SKM-1 (cell line): ENCODE measurements at regions not wholly inside any gene's neighbourhood (a gene's known extent, or its start where the extent isn't known, plus 50 kb on each side); places are given as distances from the start of the nearest gene placed in this dataset.

Source experiments
- DNase-seq: peaks from one replicate; lab custom pipeline; 2025; ENCODE audit not compliant: unreplicated experiment; lab: John Stamatoyannopoulos, UW

DNA sequence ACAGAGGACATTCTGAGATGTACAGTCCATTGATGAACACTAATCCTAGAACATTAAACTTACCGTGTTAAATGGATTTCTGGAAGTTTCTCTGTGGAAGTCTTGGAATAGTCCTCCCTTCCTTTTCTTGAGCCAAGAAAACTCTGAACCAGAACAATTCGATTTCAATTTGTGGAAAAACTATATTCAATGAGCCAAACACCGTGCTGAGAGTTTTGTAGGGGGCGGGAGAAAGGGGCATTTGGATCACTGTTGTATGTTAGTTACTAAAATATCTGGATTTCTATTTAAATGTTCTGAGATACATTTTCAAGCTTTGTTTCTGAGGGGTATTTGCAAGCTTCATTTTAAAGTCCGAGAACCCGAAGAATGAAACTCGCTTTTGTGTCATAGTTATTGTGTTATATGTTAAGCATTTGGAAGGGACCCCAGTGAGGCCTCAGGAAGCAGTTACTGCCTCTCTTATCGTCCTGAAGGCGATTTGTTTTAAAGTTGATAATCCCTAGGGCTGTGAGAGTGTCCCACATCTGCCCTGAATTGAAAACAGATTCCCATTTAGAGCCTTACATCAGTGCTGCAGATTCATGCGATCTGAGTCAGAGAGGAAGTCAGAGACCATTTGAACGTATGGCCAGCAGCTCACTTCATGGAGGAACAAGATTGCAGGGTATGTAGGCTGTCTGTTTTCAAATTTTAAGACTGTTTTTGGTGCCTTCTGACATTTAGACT is 70.8 kb upstream of the SASH1 start:
- DNase-seq: no peak

DNA sequence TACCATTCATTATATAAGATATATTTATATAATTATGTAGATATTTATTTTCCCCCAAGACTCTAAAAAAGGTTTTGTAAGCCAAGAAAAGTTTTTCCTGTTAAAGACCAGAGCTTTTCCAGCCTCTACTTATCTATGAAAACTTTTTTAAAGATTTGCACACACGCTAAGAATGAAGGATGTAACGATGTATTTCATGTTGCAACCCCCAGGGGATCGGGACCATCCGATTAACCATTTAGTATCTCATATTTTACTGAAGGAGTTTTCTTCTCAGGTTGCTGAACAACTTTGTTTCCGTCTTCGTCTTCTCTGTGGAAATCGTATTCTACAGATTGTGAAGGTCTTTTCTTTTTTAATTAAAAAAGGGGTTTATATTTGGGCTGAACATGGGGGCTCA is 70.0 kb upstream of the SASH1 start:
- DNase-seq: no peak

GRCh38 chr6:148273962-148274752 is 68.5 kb upstream of the SASH1 start:
- no peak for DNase-seq

DNA sequence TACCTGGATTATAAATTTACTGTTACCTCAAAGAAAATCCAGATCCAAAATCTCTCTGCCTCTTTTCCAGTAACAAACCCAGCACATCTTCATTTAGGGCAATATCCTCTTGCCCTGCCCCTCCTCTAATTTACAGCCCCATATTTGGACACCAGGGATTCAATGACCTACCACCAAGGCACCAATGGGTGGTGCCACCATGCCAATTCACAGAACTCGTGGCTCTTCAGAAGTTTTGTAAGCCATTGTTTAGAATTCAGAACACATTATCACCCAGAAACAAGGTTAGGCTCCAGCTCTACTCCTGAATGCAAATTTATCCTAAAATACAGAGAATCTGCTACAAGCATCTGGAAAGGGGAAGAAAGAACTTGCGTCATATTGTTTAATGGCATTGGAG is 67.8 kb upstream of the SASH1 start:
- DNase-seq: no peak

DNA sequence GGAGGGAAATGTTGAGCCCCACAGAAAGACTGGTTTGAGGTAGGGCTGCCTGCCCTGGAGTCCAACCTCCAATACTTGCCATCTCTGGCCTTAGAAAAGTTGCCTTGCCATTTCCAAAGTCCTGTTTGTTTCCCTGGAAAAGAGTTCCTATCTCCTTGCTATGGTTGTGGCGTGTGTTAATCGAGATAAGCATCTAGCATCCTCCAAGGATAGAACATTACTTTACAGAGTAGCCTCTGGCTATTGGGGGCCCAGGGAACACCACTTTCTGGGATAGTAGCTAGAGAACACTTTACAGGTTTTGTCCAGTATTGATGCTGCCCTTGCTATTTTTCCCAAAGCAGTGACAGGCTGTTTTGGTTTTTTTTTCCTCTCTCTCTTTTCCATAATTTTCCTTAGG is 57.4 kb upstream of the SASH1 start:
- no peak for DNase-seq

- no peak for DNase-seq
Measured at GRCh38 chr6:148286563-148286962, 56.1 kb upstream of the SASH1 start.

GRCh38 chr6:148287623-148288333 is 54.9 kb upstream of the SASH1 start:
- no peak for DNase-seq

GRCh38 chr6:148288541-148288940 is 54.1 kb upstream of the SASH1 start:
- DNase-seq: no peak

- DNase-seq: no peak
Measured at GRCh38 chr6:148289153-148289552, 53.5 kb upstream of the SASH1 start.

GRCh38 chr6:148291876-148292275 is 50.8 kb upstream of the SASH1 start:
- no peak for DNase-seq
